MV-4-11 (cell line): ENCODE measurements at regions not wholly inside any gene's neighbourhood (a gene's known extent, or its start where the extent isn't known, plus 50 kb on each side); places are given as distances from the start of the nearest gene placed in this dataset.

Experiments
- DNase-seq: peaks from one replicate; lab custom pipeline; 2025; lab: John Stamatoyannopoulos, UW

DNA sequence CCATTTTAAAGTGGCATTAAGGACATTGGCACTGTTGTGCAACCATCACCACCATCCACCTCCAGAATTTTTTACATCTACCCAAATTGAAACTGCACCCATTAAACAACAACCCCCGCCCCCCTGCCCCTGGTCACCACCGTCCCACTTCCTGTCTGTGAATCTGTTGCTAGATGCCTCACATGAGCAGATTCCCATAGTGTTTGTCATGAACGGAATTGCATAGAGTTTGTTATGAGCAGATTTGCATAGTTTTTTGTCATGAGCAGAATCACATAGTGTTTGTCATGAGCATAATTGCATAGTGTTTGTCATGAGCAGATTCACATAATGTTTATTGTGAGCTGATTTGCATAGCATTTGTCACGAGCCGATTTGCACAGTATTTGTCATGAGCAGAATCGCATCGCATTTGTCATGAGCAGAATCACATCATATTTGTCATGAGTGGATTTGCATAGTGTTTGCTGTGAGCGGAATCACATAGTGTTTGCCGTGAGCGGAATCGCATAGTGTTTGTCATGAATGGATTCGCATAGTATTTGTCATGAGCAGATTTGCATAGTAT lies 54.0 kb upstream of the GTF3A start:
- DNase-seq: no peak

DNA sequence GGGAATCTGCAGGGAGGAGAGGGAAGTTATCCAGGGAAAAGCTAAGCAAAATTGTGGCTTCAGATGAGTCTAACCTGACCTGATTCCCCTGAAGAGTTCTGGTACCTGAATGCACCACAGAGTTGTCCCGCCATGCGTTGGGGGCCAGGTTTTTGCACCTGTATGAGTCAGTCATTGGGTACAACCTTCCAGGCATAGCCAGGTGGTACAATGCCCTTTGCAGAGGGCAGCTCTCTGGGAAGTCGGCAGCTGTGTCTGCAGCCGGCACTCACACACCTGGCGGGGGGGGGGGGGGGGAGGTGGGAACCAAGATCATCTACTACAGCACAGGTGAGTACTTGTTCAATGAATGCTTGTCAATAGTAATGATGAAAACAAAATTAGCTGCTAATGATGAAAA lies 52.5 kb upstream of the GTF3A start:
- no peak for DNase-seq

DNA sequence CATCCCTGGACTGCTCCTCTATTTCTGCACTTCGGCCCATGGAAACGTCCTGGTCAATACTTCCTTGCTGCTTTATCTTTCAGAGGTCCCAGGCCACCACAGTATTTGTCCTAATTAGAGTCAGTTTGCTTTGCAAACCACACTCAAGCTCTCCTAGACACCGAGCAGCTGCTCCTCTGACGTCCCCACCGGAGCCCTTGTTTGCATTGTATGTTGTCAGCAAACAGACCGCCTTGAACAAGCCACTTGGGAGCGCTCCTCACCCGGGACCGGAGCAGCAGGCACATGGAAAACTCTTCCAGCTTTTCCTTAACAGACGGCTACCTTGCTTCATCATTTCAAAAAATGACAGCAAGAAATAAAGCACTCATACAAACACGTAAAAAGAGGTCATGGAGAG lies 51.5 kb upstream of the GTF3A start:
- no peak for DNase-seq

DNA sequence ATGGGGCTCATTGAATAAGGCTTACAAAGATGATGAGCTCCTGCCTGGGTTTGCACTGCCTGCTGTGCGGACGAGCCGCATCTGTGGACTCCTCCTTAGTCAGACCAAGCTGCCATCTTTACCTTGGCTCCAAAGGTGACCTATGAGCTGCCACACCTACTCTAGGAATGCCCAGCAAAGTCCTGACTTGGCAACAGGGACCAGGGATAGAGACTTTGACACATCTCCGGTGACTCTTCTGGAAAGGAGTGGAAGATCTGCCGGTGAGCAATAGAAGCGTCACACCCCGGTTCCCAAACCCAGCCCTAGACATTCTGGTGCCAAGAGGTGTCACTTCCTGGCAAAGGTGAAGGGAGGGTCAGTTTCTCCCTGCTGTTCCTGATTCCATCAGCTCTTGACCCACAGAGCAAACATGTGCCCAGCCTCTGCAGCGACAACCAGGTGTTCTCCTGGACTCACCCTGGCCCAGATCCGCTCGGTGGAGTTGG lies 50.2 kb upstream of the GTF3A start:
- DNase-seq: no peak
